Activated T-cell treated with anti-CD3 and anti-CD28 coated beads for 24 hours (primary cell): ENCODE measurements at regions not wholly inside any gene's neighbourhood (a gene's known extent, or its start where the extent isn't known, plus 50 kb on each side); places are given as distances from the start of the nearest gene placed in this dataset.

Experiments used
- DNase-seq: peaks from one replicate; pipeline ENCODE4 v3.0.0-alpha.2; 2020; ENCODE audit warnings: low read depth

GRCh38 chr5:58108511-58108910, 351.4 kb downstream of the PLK2 start:
- DNase-seq = no peak

- DNase-seq = no peak
Observed at GRCh38 chr5:58107704-58108103, 352.2 kb downstream of the PLK2 start.

GRCh38 chr5:58106754-58107410, 353.0 kb downstream of the PLK2 start:
- DNase-seq = no peak

- no peak for DNase-seq
Observed at GRCh38 chr5:58105836-58106235, 354.1 kb downstream of the PLK2 start.

- DNase-seq = no peak
Observed at GRCh38 chr5:58099257-58099656, 360.6 kb downstream of the PLK2 start.

- no peak for DNase-seq
Observed at GRCh38 chr5:58094031-58094430, 365.9 kb downstream of the PLK2 start.

- no peak for DNase-seq
Observed at GRCh38 chr5:58090704-58091103, 369.2 kb downstream of the PLK2 start.

- no peak for DNase-seq
Observed at GRCh38 chr5:58088941-58089340, 370.9 kb downstream of the PLK2 start.

GRCh38 chr5:58087905-58088304, 372.0 kb downstream of the PLK2 start:
- no peak for DNase-seq

GRCh38 chr5:58087123-58087522, 372.8 kb downstream of the PLK2 start:
- DNase-seq = no peak

GRCh38 chr5:58085800-58086199, 374.1 kb downstream of the PLK2 start:
- no peak for DNase-seq

GRCh38 chr5:58081435-58081834, 378.5 kb downstream of the PLK2 start:
- no peak for DNase-seq

- DNase-seq = no peak
Observed at GRCh38 chr5:58080573-58080972, 379.3 kb downstream of the PLK2 start.

GRCh38 chr5:58077966-58078365, 381.9 kb downstream of the PLK2 start:
- DNase-seq = no peak

GRCh38 chr5:58077416-58077815, 382.5 kb downstream of the PLK2 start:
- DNase-seq = no peak

- no peak for DNase-seq
Observed at GRCh38 chr5:58076483-58077257, 383.2 kb downstream of the PLK2 start.

GRCh38 chr5:58075907-58076306, 384.0 kb downstream of the PLK2 start:
- no peak for DNase-seq

- no peak for DNase-seq
Observed at GRCh38 chr5:58074717-58075116, 385.2 kb downstream of the PLK2 start.

- no peak for DNase-seq
Observed at GRCh38 chr5:58074222-58074621, 385.7 kb downstream of the PLK2 start.

GRCh38 chr5:58073243-58073642, 386.6 kb downstream of the PLK2 start:
- no peak for DNase-seq

- no peak for DNase-seq
Observed at GRCh38 chr5:58072300-58072965, 387.5 kb downstream of the PLK2 start.

GRCh38 chr5:58071566-58071965, 388.3 kb downstream of the PLK2 start:
- no peak for DNase-seq

GRCh38 chr5:58069846-58070245, 390.0 kb downstream of the PLK2 start:
- no peak for DNase-seq
